ENCODE measurements at regions not wholly inside any gene's neighbourhood (a gene's known extent, or its start where the extent isn't known, plus 50 kb on each side); places are given as distances from the start of the nearest gene placed in this dataset.

GRCh38 chr22:48885271-48885918 lies 942.3 kb downstream of the BRD1 start:
- Histone ChIP-seq H3K36me3 (ENCODE audit: control insufficient read depth in 5 of 5, insufficient read depth in 5 of 5, low read length in 5 of 5) (no peaks in the 10 kb centered on the region), H3K9me3 (ENCODE audit: control insufficient read depth in 5 of 5, low read length in 5 of 5) (no peaks in the 10 kb centered on the region), H3K9ac (ENCODE audit: low read length in 5 of 5) (no peak overlapping the region), H3K4me3 (ENCODE audit: low read depth in 1 of 5, low read length in 5 of 5) (no peak overlapping the region), H3K27ac (ENCODE audit: low read depth, low read length) (no peak overlapping the region), H3K27me3 (ENCODE audit: control insufficient read depth in 5 of 5, insufficient read depth in 4 of 5, low read length in 5 of 5) (peaks cover 3 to 25% (median 8%) of the 10 kb centered on the region in 5 donors), H3K4me1 (ENCODE audit: control insufficient read depth in 5 of 5, insufficient read depth in 5 of 5, low read length in 5 of 5) (no peaks in the 10 kb centered on the region)

- H3K36me3 ChIP-seq (ENCODE audit: control insufficient read depth in 5 of 5, insufficient read depth in 5 of 5, low read length in 5 of 5), result no peaks in the 10 kb centered on the region
- no peak overlapping the region for H3K4me3 ChIP-seq (ENCODE audit: low read depth in 1 of 5, low read length in 5 of 5)
- H3K27me3 ChIP-seq (ENCODE audit: control insufficient read depth in 5 of 5, insufficient read depth in 4 of 5, low read length in 5 of 5), result peaks cover 3 to 26% (median 8%) of the 10 kb centered on the region in 5 donors
- H3K27ac ChIP-seq (ENCODE audit: low read depth, low read length), result no peak overlapping the region
- H3K4me1 ChIP-seq (ENCODE audit: control insufficient read depth in 5 of 5, insufficient read depth in 5 of 5, low read length in 5 of 5), result no peaks in the 10 kb centered on the region
- no peaks in the 10 kb centered on the region for H3K9me3 ChIP-seq (ENCODE audit: control insufficient read depth in 5 of 5, low read length in 5 of 5)
- no peak overlapping the region for H3K9ac ChIP-seq (ENCODE audit: low read length in 5 of 5)
Observed at GRCh38 chr22:48884786-48885185, 942.9 kb downstream of the BRD1 start.

- H3K9ac ChIP-seq (ENCODE audit: low read length in 5 of 5), result no peak overlapping the region
- H3K27me3 ChIP-seq (ENCODE audit: control insufficient read depth in 5 of 5, insufficient read depth in 4 of 5, low read length in 5 of 5), result peaks cover 3 to 23% (median 8%) of the 10 kb centered on the region in 5 donors
- H3K9me3 ChIP-seq (ENCODE audit: control insufficient read depth in 5 of 5, low read length in 5 of 5), result no peaks in the 10 kb centered on the region
- no peak overlapping the region for H3K4me3 ChIP-seq (ENCODE audit: low read depth in 1 of 5, low read length in 5 of 5)
- no peaks in the 10 kb centered on the region for H3K4me1 ChIP-seq (ENCODE audit: control insufficient read depth in 5 of 5, insufficient read depth in 5 of 5, low read length in 5 of 5)
- no peaks in the 10 kb centered on the region for H3K36me3 ChIP-seq (ENCODE audit: control insufficient read depth in 5 of 5, insufficient read depth in 5 of 5, low read length in 5 of 5)
- no peak overlapping the region for H3K27ac ChIP-seq (ENCODE audit: low read depth, low read length)
Observed at GRCh38 chr22:48884324-48884723, 943.3 kb downstream of the BRD1 start.

GRCh38 chr22:48883211-48883960 lies 944.3 kb downstream of the BRD1 start:
- Histone ChIP-seq H3K4me3 (ENCODE audit: low read depth in 1 of 5, low read length in 5 of 5) (no peak overlapping the region), H3K9ac (ENCODE audit: low read length in 5 of 5) (no peak overlapping the region), H3K36me3 (ENCODE audit: control insufficient read depth in 5 of 5, insufficient read depth in 5 of 5, low read length in 5 of 5) (no peaks in the 10 kb centered on the region), H3K27me3 (ENCODE audit: control insufficient read depth in 5 of 5, insufficient read depth in 4 of 5, low read length in 5 of 5) (peaks cover 3 to 20% (median 6%) of the 10 kb centered on the region in 5 donors), H3K4me1 (ENCODE audit: control insufficient read depth in 5 of 5, insufficient read depth in 5 of 5, low read length in 5 of 5) (no peaks in the 10 kb centered on the region), H3K27ac (ENCODE audit: low read depth, low read length) (no peak overlapping the region), H3K9me3 (ENCODE audit: control insufficient read depth in 5 of 5, low read length in 5 of 5) (no peaks in the 10 kb centered on the region)

- H3K27ac ChIP-seq (ENCODE audit: low read depth, low read length), result no peak overlapping the region
- no peaks in the 10 kb centered on the region for H3K4me1 ChIP-seq (ENCODE audit: control insufficient read depth in 5 of 5, insufficient read depth in 5 of 5, low read length in 5 of 5)
- H3K9ac ChIP-seq (ENCODE audit: low read length in 5 of 5), result no peak overlapping the region
- no peak overlapping the region for H3K4me3 ChIP-seq (ENCODE audit: low read depth in 1 of 5, low read length in 5 of 5)
- H3K36me3 ChIP-seq (ENCODE audit: control insufficient read depth in 5 of 5, insufficient read depth in 5 of 5, low read length in 5 of 5), result no peaks in the 10 kb centered on the region
- no peaks in the 10 kb centered on the region for H3K9me3 ChIP-seq (ENCODE audit: control insufficient read depth in 5 of 5, low read length in 5 of 5)
- H3K27me3 ChIP-seq (ENCODE audit: control insufficient read depth in 5 of 5, insufficient read depth in 4 of 5, low read length in 5 of 5), result peaks cover 3 to 20% (median 6%) of the 10 kb centered on the region in 5 donors
Observed at GRCh38 chr22:48882636-48883200, 945.0 kb downstream of the BRD1 start.

GRCh38 chr22:48881326-48881980 lies 946.2 kb downstream of the BRD1 start:
- Histone ChIP-seq H3K4me1 (ENCODE audit: control insufficient read depth in 5 of 5, insufficient read depth in 5 of 5, low read length in 5 of 5) (no peaks in the 10 kb centered on the region), H3K9me3 (ENCODE audit: control insufficient read depth in 5 of 5, low read length in 5 of 5) (no peaks in the 10 kb centered on the region), H3K27ac (ENCODE audit: low read depth, low read length) (no peak overlapping the region), H3K36me3 (ENCODE audit: control insufficient read depth in 5 of 5, insufficient read depth in 5 of 5, low read length in 5 of 5) (no peaks in the 10 kb centered on the region), H3K27me3 (ENCODE audit: control insufficient read depth in 5 of 5, insufficient read depth in 4 of 5, low read length in 5 of 5) (peaks cover 3 to 20% (median 6%) of the 10 kb centered on the region in 5 donors), H3K4me3 (ENCODE audit: low read depth in 1 of 5, low read length in 5 of 5) (no peak overlapping the region), H3K9ac (ENCODE audit: low read length in 5 of 5) (no peak overlapping the region)

GRCh38 chr22:48880749-48881148 lies 946.9 kb downstream of the BRD1 start:
- H3K9ac ChIP-seq (ENCODE audit: low read length in 5 of 5), result no peak overlapping the region
- peaks cover 3 to 19% (median 6%) of the 10 kb centered on the region in 5 donors for H3K27me3 ChIP-seq (ENCODE audit: control insufficient read depth in 5 of 5, insufficient read depth in 4 of 5, low read length in 5 of 5)
- H3K4me1 ChIP-seq (ENCODE audit: control insufficient read depth in 5 of 5, insufficient read depth in 5 of 5, low read length in 5 of 5), result no peaks in the 10 kb centered on the region
- H3K27ac ChIP-seq (ENCODE audit: low read depth, low read length), result no peak overlapping the region
- H3K9me3 ChIP-seq (ENCODE audit: control insufficient read depth in 5 of 5, low read length in 5 of 5), result no peaks in the 10 kb centered on the region
- no peaks in the 10 kb centered on the region for H3K36me3 ChIP-seq (ENCODE audit: control insufficient read depth in 5 of 5, insufficient read depth in 5 of 5, low read length in 5 of 5)
- H3K4me3 ChIP-seq (ENCODE audit: low read depth in 1 of 5, low read length in 5 of 5), result no peak overlapping the region

GRCh38 chr22:48876951-48877350 lies 950.7 kb downstream of the BRD1 start:
- no peak overlapping the region for H3K4me3 ChIP-seq (ENCODE audit: low read depth in 1 of 5, low read length in 5 of 5)
- no peaks in the 10 kb centered on the region for H3K9me3 ChIP-seq (ENCODE audit: control insufficient read depth in 5 of 5, low read length in 5 of 5)
- no peak overlapping the region for H3K27ac ChIP-seq (ENCODE audit: low read depth, low read length)

GRCh38 chr22:48874956-48875355 lies 952.7 kb downstream of the BRD1 start:
- peaks cover 0 to 4% (median under 1%) of the 10 kb centered on the region in 5 donors for H3K9me3 ChIP-seq (ENCODE audit: control insufficient read depth in 5 of 5, low read length in 5 of 5)
- peaks cover 3 to 19% (median 12%) of the 10 kb centered on the region in 5 donors for H3K27me3 ChIP-seq (ENCODE audit: control insufficient read depth in 5 of 5, insufficient read depth in 4 of 5, low read length in 5 of 5)
- no peaks in the 10 kb centered on the region for H3K36me3 ChIP-seq (ENCODE audit: control insufficient read depth in 5 of 5, insufficient read depth in 5 of 5, low read length in 5 of 5)
- no peak overlapping the region for H3K27ac ChIP-seq (ENCODE audit: low read depth, low read length)
- H3K4me1 ChIP-seq (ENCODE audit: control insufficient read depth in 5 of 5, insufficient read depth in 5 of 5, low read length in 5 of 5), result no peaks in the 10 kb centered on the region
- H3K4me3 ChIP-seq (ENCODE audit: low read depth in 1 of 5, low read length in 5 of 5), result no peak overlapping the region
- no peak overlapping the region for H3K9ac ChIP-seq (ENCODE audit: low read length in 5 of 5)

More at GRCh38 chr22:48876951-48877350, 950.7 kb downstream of the BRD1 start:
- Histone ChIP-seq H3K4me1 (ENCODE audit: control insufficient read depth in 5 of 5, insufficient read depth in 5 of 5, low read length in 5 of 5) (no peaks in the 10 kb centered on the region), H3K36me3 (ENCODE audit: control insufficient read depth in 5 of 5, insufficient read depth in 5 of 5, low read length in 5 of 5) (no peaks in the 10 kb centered on the region), H3K9ac (ENCODE audit: low read length in 5 of 5) (no peak overlapping the region), H3K27me3 (ENCODE audit: control insufficient read depth in 5 of 5, insufficient read depth in 4 of 5, low read length in 5 of 5) (peaks cover 4 to 9% (median 6%) of the 10 kb centered on the region in 5 donors)

- Histone ChIP-seq H3K4me3 (ENCODE audit: low read depth in 1 of 5, low read length in 5 of 5) (no peak overlapping the region), H3K27me3 (ENCODE audit: control insufficient read depth in 5 of 5, insufficient read depth in 4 of 5, low read length in 5 of 5) (peaks cover 3 to 19% (median 12%) of the 10 kb centered on the region in 5 donors), H3K9me3 (ENCODE audit: control insufficient read depth in 5 of 5, low read length in 5 of 5) (peaks cover 0 to 9% (median 4%) of the 10 kb centered on the region in 5 donors), H3K4me1 (ENCODE audit: control insufficient read depth in 5 of 5, insufficient read depth in 5 of 5, low read length in 5 of 5) (no peaks in the 10 kb centered on the region), H3K36me3 (ENCODE audit: control insufficient read depth in 5 of 5, insufficient read depth in 5 of 5, low read length in 5 of 5) (no peaks in the 10 kb centered on the region), H3K9ac (ENCODE audit: low read length in 5 of 5) (no peak overlapping the region), H3K27ac (ENCODE audit: low read depth, low read length) (no peak overlapping the region)
Observed at GRCh38 chr22:48873191-48873520, 954.5 kb downstream of the BRD1 start.
